D721Med (cell line): ENCODE measurements at regions not wholly inside any gene's neighbourhood (a gene's known extent, or its start where the extent isn't known, plus 50 kb on each side); places are given as distances from the start of the nearest gene placed in this dataset.

Source experiments
- DNase-seq: peaks from one replicate; pipeline ENCODE4 v3.0.0; 2011; ENCODE audit warnings: low spot score; ENCODE audit not compliant: insufficient read length
- FAIRE-seq: peaks from 2 replicates; lab custom pipeline; 2011; peaks lifted over from hg19 to GRCh38; lab: Jason Lieb, UNC
- CTCF ChIP-seq: IDR thresholded peaks from 2 replicates; pipeline ENCODE4 v1.5.1; 2012; ENCODE audit warnings: mild to moderate bottlenecking, control low read depth; ENCODE audit not compliant: insufficient read depth; ENCODE audit errors: missing control alignments

GRCh38 chr5:6264394-6264793, 114.0 kb downstream of the MED10 start:
- DNase-seq: no peak
- no peak for TF ChIP-seq CTCF
- FAIRE-seq: no peak

GRCh38 chr5:6262651-6263363, 115.5 kb downstream of the MED10 start:
- no peak for FAIRE-seq
- TF ChIP-seq CTCF: no peak
- DNase-seq: no peak

GRCh38 chr5:6261668-6262067, 116.7 kb downstream of the MED10 start:
- no peak for TF ChIP-seq CTCF
- DNase-seq (no peak), FAIRE-seq (no peak)

GRCh38 chr5:6261256-6261655, 117.1 kb downstream of the MED10 start:
- no peak for FAIRE-seq
- TF ChIP-seq CTCF: no peak
- no peak for DNase-seq

- FAIRE-seq (no peak), DNase-seq (no peak)
- no peak for TF ChIP-seq CTCF
Observed at GRCh38 chr5:6260846-6261245, 117.5 kb downstream of the MED10 start.

- FAIRE-seq (no peak), DNase-seq (no peak)
- no peak for TF ChIP-seq CTCF
Observed at GRCh38 chr5:6256901-6257300, 121.4 kb downstream of the MED10 start.

- FAIRE-seq: no peak
Observed at GRCh38 chr5:6255956-6256355, 122.4 kb downstream of the MED10 start.

More at GRCh38 chr5:6255956-6256355, 122.4 kb downstream of the MED10 start:
- no peak for DNase-seq
- TF ChIP-seq CTCF: no peak
